Fibroblast of the aortic adventitia (primary cell): ENCODE measurements at regions not wholly inside any gene's neighbourhood (a gene's known extent, or its start where the extent isn't known, plus 50 kb on each side); places are given as distances from the start of the nearest gene placed in this dataset.
A peak's percentile ranks its signal among the peaks of the same experiment; 100 is the strongest.

Experiments
- DNase-seq: peaks from one replicate; pipeline ENCODE4 v3.0.0-alpha.2; 2010; ENCODE audit warnings: low read depth
- H3K4me3 ChIP-seq: 2 replicates; pipeline ENCODE4 v1.5.1; 2011; ENCODE audit warnings: low read depth, mild to moderate bottlenecking, control low read depth, low read length, moderate library complexity
- TF ChIP-seq, protein P1 (sequence below): IDR thresholded peaks from 2 replicates; pipeline ENCODE4 v1.5.1; 2011; ENCODE audit warnings: mild to moderate bottlenecking, low read length, control low read depth, inconsistent platforms; ENCODE audit not compliant: insufficient read depth

DNA sequence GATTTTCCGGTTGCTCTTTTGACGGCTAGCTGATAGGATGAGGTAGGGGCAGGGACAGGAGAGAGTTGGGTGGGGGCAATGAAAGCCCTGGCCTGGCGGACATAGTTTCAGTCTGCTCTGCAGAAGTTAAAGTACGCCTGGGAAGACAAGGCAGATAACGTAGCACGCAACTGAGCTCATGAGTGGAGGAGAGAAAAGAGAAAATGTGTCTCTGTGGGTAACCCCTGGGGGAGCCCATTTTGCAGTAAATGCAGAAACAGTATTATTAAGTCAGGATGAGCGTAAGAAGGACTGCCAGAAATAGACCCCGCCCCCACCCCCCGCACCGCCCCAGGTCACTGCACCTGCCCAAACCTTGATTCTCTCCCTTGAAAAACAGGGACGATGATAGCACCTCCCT is 51.7 kb upstream of the TARBP1 start:
- peak overlapping the region; percentile 48 for H3K4me3 ChIP-seq
- TF ChIP-seq, protein P1, sequence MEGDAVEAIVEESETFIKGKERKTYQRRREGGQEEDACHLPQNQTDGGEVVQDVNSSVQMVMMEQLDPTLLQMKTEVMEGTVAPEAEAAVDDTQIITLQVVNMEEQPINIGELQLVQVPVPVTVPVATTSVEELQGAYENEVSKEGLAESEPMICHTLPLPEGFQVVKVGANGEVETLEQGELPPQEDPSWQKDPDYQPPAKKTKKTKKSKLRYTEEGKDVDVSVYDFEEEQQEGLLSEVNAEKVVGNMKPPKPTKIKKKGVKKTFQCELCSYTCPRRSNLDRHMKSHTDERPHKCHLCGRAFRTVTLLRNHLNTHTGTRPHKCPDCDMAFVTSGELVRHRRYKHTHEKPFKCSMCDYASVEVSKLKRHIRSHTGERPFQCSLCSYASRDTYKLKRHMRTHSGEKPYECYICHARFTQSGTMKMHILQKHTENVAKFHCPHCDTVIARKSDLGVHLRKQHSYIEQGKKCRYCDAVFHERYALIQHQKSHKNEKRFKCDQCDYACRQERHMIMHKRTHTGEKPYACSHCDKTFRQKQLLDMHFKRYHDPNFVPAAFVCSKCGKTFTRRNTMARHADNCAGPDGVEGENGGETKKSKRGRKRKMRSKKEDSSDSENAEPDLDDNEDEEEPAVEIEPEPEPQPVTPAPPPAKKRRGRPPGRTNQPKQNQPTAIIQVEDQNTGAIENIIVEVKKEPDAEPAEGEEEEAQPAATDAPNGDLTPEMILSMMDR = no peak
- DNase-seq = no peak

DNA sequence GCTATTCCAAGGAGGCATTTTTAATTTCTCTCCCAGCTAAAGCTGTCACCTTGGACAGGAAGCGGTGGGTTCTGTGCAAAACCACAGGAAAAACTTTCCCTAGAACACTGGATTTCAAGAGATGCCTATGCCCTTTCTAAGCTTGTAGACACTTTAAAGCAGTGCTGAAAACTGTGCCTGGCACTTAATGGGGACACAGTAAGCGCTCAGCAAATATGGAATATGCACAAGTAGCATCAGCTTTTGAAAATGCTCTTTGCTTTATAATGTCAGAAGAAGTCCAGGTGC is 50.9 kb upstream of the TARBP1 start:
- DNase-seq = no peak
- H3K4me3 ChIP-seq = no peak overlapping the region
- TF ChIP-seq, protein P1 = no peak

DNA sequence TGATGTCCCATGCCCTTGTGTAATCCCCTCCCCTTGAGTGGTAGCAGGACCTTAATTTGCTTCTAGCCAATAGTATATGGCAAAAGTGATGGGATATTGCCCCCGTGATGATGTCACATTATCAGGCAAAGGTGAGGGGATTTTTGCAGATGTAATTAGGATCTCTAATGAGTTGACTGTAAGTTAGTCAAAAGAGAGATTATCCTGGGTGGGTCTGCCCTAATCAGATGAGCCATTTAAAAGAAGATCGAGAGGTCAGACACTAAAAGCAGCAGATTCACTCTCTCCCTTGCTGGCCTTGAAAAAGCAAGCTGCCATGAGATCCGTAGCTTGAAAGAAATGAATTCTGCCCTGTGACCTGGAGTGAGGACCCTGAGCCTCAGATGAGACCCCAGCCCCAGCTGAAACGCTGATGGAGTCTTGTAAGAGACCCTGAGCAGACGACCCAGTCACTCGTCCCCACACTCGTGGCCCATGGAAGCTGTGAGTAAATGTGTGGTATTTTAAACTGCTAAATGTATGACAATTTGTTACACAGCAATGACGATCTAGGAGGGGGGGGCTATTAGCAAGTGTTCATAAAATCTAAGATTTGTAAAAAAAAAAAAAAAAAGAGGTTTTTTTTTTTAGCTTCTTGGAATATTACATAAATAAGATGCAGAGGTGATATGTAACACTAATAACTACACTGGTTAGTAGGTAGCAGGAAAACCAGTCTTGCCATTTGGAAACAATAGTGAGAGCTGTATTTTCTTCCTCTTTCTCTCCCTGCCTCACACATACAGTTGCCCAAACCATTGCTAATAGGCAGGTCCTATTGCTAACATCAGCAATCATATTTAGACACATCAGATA is 50.3 kb upstream of the TARBP1 start:
- TF ChIP-seq, protein P1 = no peak
- no peak overlapping the region for H3K4me3 ChIP-seq
- DNase-seq = no peak
